HFFc6 (cell line): ENCODE measurements at regions not wholly inside any gene's neighbourhood (a gene's known extent, or its start where the extent isn't known, plus 50 kb on each side); places are given as distances from the start of the nearest gene placed in this dataset.
"Not testable (repeated sequence)": the region's sequence is repeated elsewhere in the genome, so short reads cannot be mapped to it uniquely, and the experiment has no call there.

Source experiments
- DNase-seq: peaks from one replicate; pipeline ENCODE4 v3.0.0-alpha.2; 2018
- H3K27ac Mint-ChIP-seq: 2 replicates; pipeline ENCODE4 v1.8.0; 2020; ENCODE audit warnings: mild to moderate bottlenecking, mixed read lengths
- H3K27me3 Mint-ChIP-seq: 2 replicates; pipeline ENCODE4 v1.8.0; 2021; ENCODE audit warnings: mild to moderate bottlenecking, moderate library complexity, mixed read lengths; ENCODE audit not compliant: insufficient read depth
- H3K36me3 Mint-ChIP-seq: 2 replicates; pipeline ENCODE4 v1.8.0; 2021; ENCODE audit warnings: low read depth, mixed read lengths
- H3K4me1 Mint-ChIP-seq: 2 replicates; pipeline ENCODE4 v1.8.0; 2020; ENCODE audit warnings: low read depth, mixed read lengths
- H3K4me3 Mint-ChIP-seq: 2 replicates; pipeline ENCODE4 v1.8.0; 2020; ENCODE audit warnings: mild to moderate bottlenecking, moderate library complexity, mixed read lengths
- H3K9me3 Mint-ChIP-seq: 2 replicates; pipeline ENCODE4 v1.8.0; 2020; ENCODE audit warnings: mild to moderate bottlenecking, mixed read lengths
- CTCF ChIP-seq: fragments of 200-600 bp; sonication (generic); IDR thresholded peaks from 2 replicates; pipeline ENCODE4 v1.5.0; 2021; ENCODE audit warnings: antibody characterized with exemption, mild to moderate bottlenecking

- Mint-ChIP-seq H3K4me3 (no peak overlapping the region), H3K27ac (no peak overlapping the region), H3K36me3 (no peaks in the 10 kb centered on the region), H3K27me3 (no peaks in the 10 kb centered on the region), H3K4me1 (no peaks in the 10 kb centered on the region), H3K9me3 (peaks cover 21% of the 10 kb centered on the region; the same call in 1 of the 2 replicates)
- no peak for DNase-seq
- no peak for TF ChIP-seq CTCF
Measured at GRCh38 chr18:14962626-14963025, 214.7 kb downstream of the ANKRD30B start.

- H3K27ac Mint-ChIP-seq: no peak overlapping the region
- no peaks in the 10 kb centered on the region for H3K27me3 Mint-ChIP-seq
- no peak for DNase-seq
- no peak for TF ChIP-seq CTCF
- H3K4me1 Mint-ChIP-seq: no peaks in the 10 kb centered on the region
- no peaks in the 10 kb centered on the region for H3K36me3 Mint-ChIP-seq
- peaks cover 21% of the 10 kb centered on the region; the same call in 1 of the 2 replicates for H3K9me3 Mint-ChIP-seq
- no peak overlapping the region for H3K4me3 Mint-ChIP-seq
Measured at GRCh38 chr18:14963246-14963645, 215.3 kb downstream of the ANKRD30B start.

GRCh38 chr18:14964002-14964401, 216.0 kb downstream of the ANKRD30B start:
- peaks cover 22% of the 10 kb centered on the region for H3K9me3 Mint-ChIP-seq
- H3K27me3 Mint-ChIP-seq: no peaks in the 10 kb centered on the region
- H3K27ac Mint-ChIP-seq: no peak overlapping the region
- H3K36me3 Mint-ChIP-seq: no peaks in the 10 kb centered on the region
- no peaks in the 10 kb centered on the region for H3K4me1 Mint-ChIP-seq
- DNase-seq: no peak
- TF ChIP-seq CTCF: no peak
- no peak overlapping the region for H3K4me3 Mint-ChIP-seq

DNA sequence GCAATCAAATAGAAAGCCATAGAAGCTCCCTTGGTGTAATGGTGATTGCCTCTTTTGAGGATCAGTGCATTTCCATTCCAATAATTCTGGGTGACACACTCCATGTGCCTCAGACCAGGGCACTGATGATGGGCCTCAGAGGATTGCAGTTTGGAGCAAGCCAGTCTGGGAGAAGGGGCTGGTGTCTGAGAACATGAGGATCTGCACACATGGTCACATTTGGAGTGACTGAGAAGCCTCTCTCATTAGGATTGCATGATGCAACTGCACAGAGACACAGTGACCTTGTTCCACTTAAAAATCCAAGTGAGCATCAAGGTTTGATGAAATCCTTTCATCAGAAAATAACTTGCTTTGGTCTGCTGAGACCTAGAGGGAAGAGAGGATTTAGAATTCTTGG, 216.4 kb downstream of the ANKRD30B start:
- no peak for DNase-seq
- H3K4me1 Mint-ChIP-seq: no peaks in the 10 kb centered on the region
- H3K36me3 Mint-ChIP-seq: no peaks in the 10 kb centered on the region
- H3K4me3 Mint-ChIP-seq: no peak overlapping the region
- H3K27me3 Mint-ChIP-seq: no peaks in the 10 kb centered on the region
- H3K27ac Mint-ChIP-seq: no peak overlapping the region
- H3K9me3 Mint-ChIP-seq: peaks cover 26% of the 10 kb centered on the region
- TF ChIP-seq CTCF: no peak

DNA sequence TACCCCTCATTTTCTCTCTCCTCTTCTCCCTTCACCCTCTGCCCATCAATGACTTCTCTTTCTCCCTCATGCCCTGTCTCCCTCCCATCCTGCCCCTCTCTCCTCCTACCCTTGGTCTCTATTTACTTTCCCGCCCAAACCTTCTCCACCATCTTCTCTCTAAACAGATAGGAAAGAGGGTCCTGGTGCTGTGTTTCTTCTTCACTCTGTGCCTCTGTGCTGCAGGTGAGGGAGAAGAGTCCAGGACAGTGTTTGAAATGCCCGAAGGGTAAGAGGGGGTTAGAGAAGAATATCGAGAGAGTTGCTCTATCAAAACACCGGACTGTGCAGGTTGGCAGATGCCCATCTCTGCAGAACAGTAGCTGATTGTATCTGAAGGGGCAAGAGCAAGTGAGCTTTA, 217.0 kb downstream of the ANKRD30B start:
- H3K27me3 Mint-ChIP-seq, H3K36me3 Mint-ChIP-seq, H3K4me3 Mint-ChIP-seq, H3K27ac Mint-ChIP-seq, H3K4me1 Mint-ChIP-seq, DNase-seq: not testable (repeated sequence)
- peaks cover 26% of the 10 kb centered on the region for H3K9me3 Mint-ChIP-seq

DNA sequence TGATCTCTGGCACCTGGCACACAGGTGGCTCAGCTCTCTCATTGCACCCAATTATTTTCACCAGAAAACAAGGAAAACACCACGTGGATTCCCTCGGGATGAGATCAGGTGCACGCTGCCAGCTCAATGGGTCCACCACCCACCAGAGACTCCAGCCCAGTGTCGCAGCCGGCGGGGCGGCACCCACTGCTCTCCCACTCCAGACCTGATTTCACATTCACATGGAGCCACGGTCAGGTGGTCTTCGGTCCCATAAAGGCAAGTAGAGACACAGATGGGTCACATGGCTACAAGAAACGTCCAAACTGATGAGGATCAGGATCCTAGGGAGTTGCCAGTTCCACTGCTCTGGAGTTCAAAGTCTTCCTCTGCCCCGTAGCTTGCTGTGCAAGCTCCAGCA, 217.6 kb downstream of the ANKRD30B start:
- H3K27ac Mint-ChIP-seq: no peak overlapping the region

GRCh38 chr18:14967246-14967645, 219.3 kb downstream of the ANKRD30B start:
- not testable (repeated sequence) for DNase-seq, H3K4me3 Mint-ChIP-seq, H3K4me1 Mint-ChIP-seq, H3K27ac Mint-ChIP-seq, H3K27me3 Mint-ChIP-seq, H3K36me3 Mint-ChIP-seq
- H3K9me3 Mint-ChIP-seq: peaks cover 19% of the 10 kb centered on the region

More for the DNA sequence above, 217.6 kb downstream of the ANKRD30B start:
- Mint-ChIP-seq H3K9me3 (peaks cover 22% of the 10 kb centered on the region), H3K36me3 (no peaks in the 10 kb centered on the region), H3K27me3 (no peaks in the 10 kb centered on the region), H3K4me3 (no peak overlapping the region), H3K4me1 (no peaks in the 10 kb centered on the region)
- TF ChIP-seq CTCF: no peak
- DNase-seq: no peak
